Coronary artery (tissue), 2 donors: ENCODE measurements at regions not wholly inside any gene's neighbourhood (a gene's known extent, or its start where the extent isn't known, plus 50 kb on each side); places are given as distances from the start of the nearest gene placed in this dataset.

ENCODE experiments used
- DNase-seq: peaks from one replicate; pipeline ENCODE4 v3.0.0-alpha.2; 2017; ENCODE audit warnings: low spot score
- H3K27ac ChIP-seq, 2 donors: fragments of 200-600 bp; sonication (generic); one replicate each; pipeline ENCODE4 v1.5.1; 2016 to 2019
- H3K4me3 ChIP-seq: fragments of 200-600 bp; sonication (generic); 2 replicates; pipeline ENCODE4 v1.5.1; 2016; ENCODE audit warnings: mild to moderate bottlenecking, moderate library complexity
- TF ChIP-seq, protein P1 (sequence below): fragments of 200-600 bp; sonication (generic); IDR thresholded peaks from one replicate; pipeline ENCODE4 v1.5.1; 2019; ENCODE audit warnings: antibody characterized with exemption

DNA sequence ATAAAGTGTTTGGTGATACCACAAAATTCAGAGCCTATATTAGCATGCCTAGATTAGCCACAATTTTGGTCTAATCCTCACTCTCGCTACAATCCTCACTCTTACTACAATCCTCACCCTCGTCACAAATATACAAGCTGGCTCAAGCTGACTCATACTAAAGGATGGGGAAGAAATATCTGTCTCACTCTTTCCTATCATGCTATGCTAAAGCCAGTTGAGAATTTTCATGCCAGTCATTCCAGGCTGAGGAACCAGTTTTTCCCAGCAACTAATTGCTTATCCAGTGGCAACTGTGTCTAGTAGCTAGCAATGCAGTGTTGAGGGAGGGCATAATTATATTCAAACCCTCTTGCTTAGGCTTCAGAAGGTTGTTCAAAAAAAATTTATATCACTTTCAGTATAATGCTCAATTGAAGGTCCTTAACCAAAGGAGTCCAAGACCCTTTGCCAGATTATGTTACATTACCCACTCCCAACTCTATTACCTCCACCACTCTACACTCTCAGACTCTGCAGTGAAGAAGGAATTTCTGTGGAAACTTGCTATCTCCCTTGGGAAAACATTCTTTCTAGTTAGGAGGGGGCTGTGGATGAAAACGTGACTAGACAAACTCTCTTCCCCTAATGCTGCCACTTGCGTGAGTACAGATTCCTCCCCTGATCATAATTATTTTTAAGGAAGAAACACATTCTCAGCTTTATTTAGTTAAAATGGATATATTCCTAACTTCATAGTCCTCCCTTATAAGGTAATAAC lies 810.3 kb upstream of the ACO1 start:
- TF ChIP-seq, protein P1, sequence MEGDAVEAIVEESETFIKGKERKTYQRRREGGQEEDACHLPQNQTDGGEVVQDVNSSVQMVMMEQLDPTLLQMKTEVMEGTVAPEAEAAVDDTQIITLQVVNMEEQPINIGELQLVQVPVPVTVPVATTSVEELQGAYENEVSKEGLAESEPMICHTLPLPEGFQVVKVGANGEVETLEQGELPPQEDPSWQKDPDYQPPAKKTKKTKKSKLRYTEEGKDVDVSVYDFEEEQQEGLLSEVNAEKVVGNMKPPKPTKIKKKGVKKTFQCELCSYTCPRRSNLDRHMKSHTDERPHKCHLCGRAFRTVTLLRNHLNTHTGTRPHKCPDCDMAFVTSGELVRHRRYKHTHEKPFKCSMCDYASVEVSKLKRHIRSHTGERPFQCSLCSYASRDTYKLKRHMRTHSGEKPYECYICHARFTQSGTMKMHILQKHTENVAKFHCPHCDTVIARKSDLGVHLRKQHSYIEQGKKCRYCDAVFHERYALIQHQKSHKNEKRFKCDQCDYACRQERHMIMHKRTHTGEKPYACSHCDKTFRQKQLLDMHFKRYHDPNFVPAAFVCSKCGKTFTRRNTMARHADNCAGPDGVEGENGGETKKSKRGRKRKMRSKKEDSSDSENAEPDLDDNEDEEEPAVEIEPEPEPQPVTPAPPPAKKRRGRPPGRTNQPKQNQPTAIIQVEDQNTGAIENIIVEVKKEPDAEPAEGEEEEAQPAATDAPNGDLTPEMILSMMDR, result no peak
- Histone ChIP-seq H3K27ac (no peak overlapping the region), H3K4me3 (no peak overlapping the region)
- DNase-seq, result no peak

DNA sequence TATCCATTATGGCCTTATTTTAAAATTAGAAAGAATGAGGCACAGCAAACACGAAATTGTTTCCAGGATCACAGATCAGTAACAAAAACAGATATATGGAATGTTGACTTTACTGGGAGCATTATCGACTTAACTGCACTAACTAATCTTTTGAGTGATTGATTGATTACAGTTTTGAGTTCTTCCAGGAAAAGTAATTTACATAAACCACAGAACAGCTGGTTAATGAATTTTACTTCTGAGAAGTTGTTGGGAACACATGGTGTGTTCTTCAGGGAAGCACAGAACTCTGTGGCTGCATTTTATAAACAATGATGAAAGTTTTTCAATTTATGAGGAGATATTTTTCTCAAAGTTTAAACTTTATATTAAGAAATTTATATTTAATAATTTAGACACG lies 802.4 kb upstream of the ACO1 start:
- TF ChIP-seq, protein P1, result no peak
- DNase-seq, result no peak
- no peak overlapping the region for H3K27ac ChIP-seq
- H3K4me3 ChIP-seq, result no peak overlapping the region

DNA sequence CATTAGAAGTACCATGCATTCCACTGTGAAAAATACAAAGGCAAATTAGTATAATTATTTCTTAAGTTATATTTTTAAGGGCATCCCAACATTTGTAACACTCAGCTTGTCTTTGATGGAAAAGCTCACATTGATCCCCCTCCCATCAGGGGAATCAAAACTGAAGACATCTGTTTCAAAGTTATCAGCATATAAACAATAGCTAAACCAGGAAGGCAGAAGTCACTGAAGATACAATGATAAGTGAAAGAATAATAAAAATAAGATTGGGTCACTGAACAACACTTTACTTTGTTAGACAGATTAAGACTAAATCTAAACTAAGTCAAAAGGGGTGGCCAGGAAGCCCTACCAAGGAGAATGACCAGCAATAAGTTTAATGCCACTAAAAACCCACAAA lies 801.9 kb upstream of the ACO1 start:
- H3K27ac ChIP-seq, result no peak overlapping the region
- DNase-seq, result no peak
- TF ChIP-seq, protein P1, result no peak
- no peak overlapping the region for H3K4me3 ChIP-seq

DNA sequence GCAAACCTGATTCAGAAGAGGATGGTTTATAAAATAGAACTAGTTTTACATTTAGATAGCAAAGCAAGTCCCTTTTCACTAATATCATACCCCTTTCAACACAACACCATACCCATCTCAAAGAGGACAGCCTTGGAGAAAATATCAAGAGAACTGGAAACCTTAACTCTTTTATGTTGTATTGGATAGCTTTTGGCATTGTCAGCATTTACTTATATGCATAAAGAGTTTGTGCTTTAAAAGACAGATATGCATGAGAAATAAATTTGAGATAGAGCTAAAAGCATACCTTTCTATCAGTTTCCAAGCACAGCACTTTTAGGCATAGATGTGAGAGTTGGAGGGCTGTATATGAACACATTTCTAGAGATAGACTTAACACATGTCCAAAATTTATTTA lies 799.3 kb upstream of the ACO1 start:
- Histone ChIP-seq H3K27ac (no peak overlapping the region), H3K4me3 (no peak overlapping the region)
- no peak for DNase-seq
- TF ChIP-seq, protein P1, result no peak

DNA sequence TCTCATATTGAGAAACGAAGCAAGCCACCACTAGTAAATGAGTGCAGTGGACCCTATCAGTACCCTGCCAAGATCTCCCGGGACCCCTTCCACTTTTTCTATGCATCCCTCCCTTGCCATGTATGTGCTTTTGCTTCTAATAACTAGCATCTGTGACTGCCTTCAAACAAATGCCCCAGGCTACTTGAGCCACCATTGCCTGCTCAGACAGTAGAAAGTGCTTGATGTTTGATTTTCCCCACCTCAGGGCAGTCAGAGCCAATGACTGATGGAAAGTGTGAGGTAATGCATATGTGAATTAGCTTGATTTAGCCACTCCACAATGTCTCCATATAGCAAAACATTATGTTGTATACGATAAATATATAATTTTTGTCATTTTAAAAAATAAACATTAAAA lies 797.3 kb upstream of the ACO1 start:
- H3K27ac ChIP-seq, result no peak overlapping the region
- no peak for DNase-seq
- TF ChIP-seq, protein P1, result no peak
- H3K4me3 ChIP-seq, result no peak overlapping the region

DNA sequence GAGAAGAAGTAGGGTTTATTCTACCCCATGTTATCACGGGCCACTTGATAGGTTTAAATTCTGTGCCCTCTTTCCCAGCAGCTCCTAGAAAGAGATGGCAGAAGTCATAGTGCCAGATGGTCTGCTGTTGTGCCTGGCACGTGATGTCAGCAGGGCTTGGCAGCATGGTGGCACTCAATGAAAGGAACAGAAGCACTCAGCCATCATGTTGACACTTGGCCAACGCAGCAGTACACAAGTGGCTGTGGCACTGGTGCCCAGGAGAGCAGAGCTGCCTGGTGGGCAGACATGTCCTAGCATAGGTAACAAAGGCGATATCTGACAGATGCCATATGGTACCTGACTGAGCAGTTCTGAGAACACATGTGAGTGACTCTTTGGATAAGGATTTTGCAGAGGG lies 796.4 kb upstream of the ACO1 start:
- no peak overlapping the region for H3K4me3 ChIP-seq

DNA sequence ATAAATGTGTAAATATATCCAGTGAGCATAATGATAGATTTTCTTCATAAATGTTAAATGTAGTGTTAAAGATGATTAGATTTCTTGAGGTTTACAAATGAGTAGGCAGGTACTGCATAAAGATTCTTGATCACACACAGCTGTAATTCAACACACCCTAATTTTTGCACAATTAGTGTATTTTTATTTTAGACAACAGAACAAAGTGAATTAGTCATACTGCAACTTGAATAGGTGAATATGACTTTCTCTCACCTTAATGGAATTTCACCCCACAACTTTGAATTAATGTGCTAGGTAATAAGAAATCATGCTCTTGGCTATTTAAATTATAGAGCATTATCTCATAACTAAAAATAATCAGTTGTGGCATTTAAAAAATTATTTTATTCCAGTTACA lies 795.7 kb upstream of the ACO1 start:
- TF ChIP-seq, protein P1, result no peak
- Histone ChIP-seq H3K4me3 (no peak overlapping the region), H3K27ac (no peak overlapping the region)
- no peak for DNase-seq

More for the DNA sequence above, 796.4 kb upstream of the ACO1 start:
- no peak overlapping the region for H3K27ac ChIP-seq
- no peak for DNase-seq
- TF ChIP-seq, protein P1, result no peak
